Astrocyte (in vitro differentiated cells and primary cell): ENCODE measurements at regions not wholly inside any gene's neighbourhood (a gene's known extent, or its start where the extent isn't known, plus 50 kb on each side); places are given as distances from the start of the nearest gene placed in this dataset.

Experiments
- DNase-seq: peaks from one replicate; pipeline ENCODE4 v3.0.0-alpha.2; 2010; ENCODE audit warnings: low read depth
- FAIRE-seq: peaks from 2 replicates; lab custom pipeline; 2011; peaks lifted over from hg19 to GRCh38; lab: Jason Lieb, UNC
- H2AFZ ChIP-seq: 2 replicates; pipeline ENCODE4 v1.6.0; 2012; ENCODE audit warnings: low read depth, low read length, inconsistent platforms
- H3K27ac ChIP-seq: 2 replicates; pipeline ENCODE4 v1.5.1; 2011; ENCODE audit warnings: low read depth, low read length, inconsistent platforms
- H3K27me3 ChIP-seq: 2 replicates; pipeline ENCODE4 v1.6.0; 2011; ENCODE audit warnings: low read length, inconsistent platforms; ENCODE audit not compliant: insufficient read depth
- H3K36me3 ChIP-seq: 2 replicates; pipeline ENCODE4 v1.5.1; 2011; ENCODE audit warnings: low read length, inconsistent platforms; ENCODE audit not compliant: insufficient read depth
- H3K4me1 ChIP-seq: 2 replicates; pipeline ENCODE4 v1.5.1; 2011; ENCODE audit warnings: low read length, inconsistent platforms; ENCODE audit not compliant: insufficient read depth
- H3K4me2 ChIP-seq: 2 replicates; pipeline ENCODE4 v1.6.0; 2012; ENCODE audit warnings: low read length, inconsistent platforms
- H3K4me3 ChIP-seq: 2 replicates; pipeline ENCODE4 v1.5.1; 2011; ENCODE audit warnings: low read depth, mild to moderate bottlenecking, low read length, inconsistent platforms; ENCODE audit not compliant: insufficient read depth
- H3K79me2 ChIP-seq: 2 replicates; pipeline ENCODE4 v1.6.0; 2012; ENCODE audit warnings: mild to moderate bottlenecking, low read length, inconsistent platforms; ENCODE audit not compliant: insufficient read depth
- H3K9ac ChIP-seq: 2 replicates; pipeline ENCODE4 v1.6.0; 2012; ENCODE audit warnings: mild to moderate bottlenecking, low read length, inconsistent platforms
- H3K9me3 ChIP-seq: 2 replicates; pipeline ENCODE4 v1.5.1; 2012; ENCODE audit warnings: low read depth, mild to moderate bottlenecking, low read length, inconsistent platforms; ENCODE audit not compliant: insufficient read depth
- H4K20me1 ChIP-seq: 2 replicates; pipeline ENCODE4 v1.6.0; 2012; ENCODE audit warnings: low read length, inconsistent platforms; ENCODE audit not compliant: insufficient read depth
- H3K27ac Mint-ChIP-seq: one replicate; pipeline ENCODE4 v1.8.0; 2021; ENCODE audit warnings: mild to moderate bottlenecking, mixed read lengths; ENCODE audit not compliant: unreplicated experiment
- H3K27me3 Mint-ChIP-seq: one replicate; pipeline ENCODE4 v1.8.0; 2021; ENCODE audit warnings: low read depth, mixed read lengths; ENCODE audit not compliant: unreplicated experiment
- H3K36me3 Mint-ChIP-seq: one replicate; pipeline ENCODE4 v1.8.0; 2021; ENCODE audit warnings: low read depth, mixed read lengths; ENCODE audit not compliant: unreplicated experiment
- H3K4me1 Mint-ChIP-seq: one replicate; pipeline ENCODE4 v1.8.0; 2021; ENCODE audit warnings: low read depth, mixed read lengths; ENCODE audit not compliant: unreplicated experiment
- H3K4me3 Mint-ChIP-seq: one replicate; pipeline ENCODE4 v1.8.0; 2021; ENCODE audit warnings: mild to moderate bottlenecking, moderate library complexity, mixed read lengths; ENCODE audit not compliant: unreplicated experiment
- H3K9me3 Mint-ChIP-seq: one replicate; pipeline ENCODE4 v1.8.0; 2021; ENCODE audit warnings: mild to moderate bottlenecking, mixed read lengths; ENCODE audit not compliant: unreplicated experiment
- EZH2 ChIP-seq: IDR thresholded peaks from 2 replicates; pipeline ENCODE4 v1.6.1; 2012; ENCODE audit warnings: mild to moderate bottlenecking, low read length, inconsistent platforms; ENCODE audit not compliant: insufficient read depth
- TF ChIP-seq, protein P1 (sequence below): IDR thresholded peaks from 2 replicates; pipeline ENCODE4 v1.5.1; 2011; ENCODE audit warnings: low read depth, mild to moderate bottlenecking, inconsistent platforms, low read length, moderate library complexity; ENCODE audit not compliant: insufficient read depth

DNA sequence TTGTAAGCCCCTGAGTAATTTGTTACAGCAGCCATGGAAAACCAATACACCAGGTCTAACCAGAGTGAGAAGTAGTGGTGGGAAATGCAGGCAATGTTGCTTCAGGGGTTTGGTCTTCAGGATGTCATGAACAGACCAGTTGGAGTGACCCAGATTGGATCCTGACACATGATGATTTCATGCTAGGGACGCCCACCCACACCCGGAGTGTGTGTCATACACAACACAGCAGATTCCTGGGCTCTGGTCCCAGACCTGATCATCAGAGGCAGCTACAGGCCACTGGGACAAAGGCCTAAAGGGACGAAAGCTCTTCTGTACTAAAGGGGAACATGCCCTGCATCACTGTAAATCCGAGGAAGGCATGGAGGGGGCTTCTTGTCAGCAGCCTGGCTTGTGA is 194.2 kb downstream of the NSG2 start:
- H3K4me2 ChIP-seq, result no peak overlapping the region
- Mint-ChIP-seq H3K9me3 (peaks cover 7% of the 10 kb centered on the region), H3K36me3 (no peaks in the 10 kb centered on the region), H3K27ac (no peak overlapping the region), H3K4me1 (peaks cover 8% of the 10 kb centered on the region), H3K27me3 (peaks cover 13% of the 10 kb centered on the region), H3K4me3 (no peak overlapping the region)
- no peaks in the 10 kb centered on the region for H3K79me2 ChIP-seq
- FAIRE-seq (no peak), DNase-seq (peak; percentile 68)
- no peak overlapping the region for H3K27ac ChIP-seq
- no peak overlapping the region for H3K9ac ChIP-seq
- H3K9me3 ChIP-seq, result no peaks in the 10 kb centered on the region
- H3K27me3 ChIP-seq, result no peaks in the 10 kb centered on the region
- TF ChIP-seq, protein P1, sequence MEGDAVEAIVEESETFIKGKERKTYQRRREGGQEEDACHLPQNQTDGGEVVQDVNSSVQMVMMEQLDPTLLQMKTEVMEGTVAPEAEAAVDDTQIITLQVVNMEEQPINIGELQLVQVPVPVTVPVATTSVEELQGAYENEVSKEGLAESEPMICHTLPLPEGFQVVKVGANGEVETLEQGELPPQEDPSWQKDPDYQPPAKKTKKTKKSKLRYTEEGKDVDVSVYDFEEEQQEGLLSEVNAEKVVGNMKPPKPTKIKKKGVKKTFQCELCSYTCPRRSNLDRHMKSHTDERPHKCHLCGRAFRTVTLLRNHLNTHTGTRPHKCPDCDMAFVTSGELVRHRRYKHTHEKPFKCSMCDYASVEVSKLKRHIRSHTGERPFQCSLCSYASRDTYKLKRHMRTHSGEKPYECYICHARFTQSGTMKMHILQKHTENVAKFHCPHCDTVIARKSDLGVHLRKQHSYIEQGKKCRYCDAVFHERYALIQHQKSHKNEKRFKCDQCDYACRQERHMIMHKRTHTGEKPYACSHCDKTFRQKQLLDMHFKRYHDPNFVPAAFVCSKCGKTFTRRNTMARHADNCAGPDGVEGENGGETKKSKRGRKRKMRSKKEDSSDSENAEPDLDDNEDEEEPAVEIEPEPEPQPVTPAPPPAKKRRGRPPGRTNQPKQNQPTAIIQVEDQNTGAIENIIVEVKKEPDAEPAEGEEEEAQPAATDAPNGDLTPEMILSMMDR, result no peak
- no peak for TF ChIP-seq EZH2
- no peak overlapping the region for H3K4me3 ChIP-seq
- H2AFZ ChIP-seq, result peak overlapping the region; percentile 27
- peaks cover 17% of the 10 kb centered on the region for H3K4me1 ChIP-seq
- no peaks in the 10 kb centered on the region for H3K36me3 ChIP-seq
- no peaks in the 10 kb centered on the region for H4K20me1 ChIP-seq

DNA sequence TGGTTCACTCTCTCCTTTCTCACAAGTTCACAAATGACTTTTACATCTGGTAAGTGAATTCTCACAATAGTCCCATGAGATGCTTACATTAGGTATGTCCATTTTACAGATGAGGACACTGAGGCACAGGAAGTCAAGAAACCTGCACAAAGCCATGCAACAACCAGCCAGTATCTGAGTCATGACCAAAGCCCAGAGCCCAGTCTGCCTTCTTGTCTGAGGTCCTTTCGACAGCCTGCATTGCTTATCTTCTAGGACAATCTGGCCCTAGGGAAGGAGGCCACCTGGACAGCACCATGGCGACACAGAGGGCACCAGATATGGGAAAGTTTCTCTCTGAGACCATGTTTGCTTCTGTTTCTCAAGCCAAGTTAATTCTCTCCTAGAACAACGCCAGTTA is 197.1 kb downstream of the NSG2 start:
- Mint-ChIP-seq H3K36me3 (no peaks in the 10 kb centered on the region), H3K4me1 (no peaks in the 10 kb centered on the region), H3K27ac (no peak overlapping the region), H3K27me3 (peaks cover 13% of the 10 kb centered on the region), H3K4me3 (no peak overlapping the region), H3K9me3 (peaks cover 7% of the 10 kb centered on the region)
- Histone ChIP-seq H4K20me1 (no peaks in the 10 kb centered on the region), H3K79me2 (no peaks in the 10 kb centered on the region), H3K4me2 (no peak overlapping the region), H3K4me1 (peaks cover 5% of the 10 kb centered on the region), H3K4me3 (no peak overlapping the region), H3K27ac (no peak overlapping the region), H3K27me3 (no peaks in the 10 kb centered on the region), H3K9ac (no peak overlapping the region), H3K36me3 (no peaks in the 10 kb centered on the region), H2AFZ (no peak overlapping the region), H3K9me3 (no peaks in the 10 kb centered on the region)
- DNase-seq (no peak), FAIRE-seq (no peak)
- TF ChIP-seq, protein P1, result no peak
- no peak for TF ChIP-seq EZH2

DNA sequence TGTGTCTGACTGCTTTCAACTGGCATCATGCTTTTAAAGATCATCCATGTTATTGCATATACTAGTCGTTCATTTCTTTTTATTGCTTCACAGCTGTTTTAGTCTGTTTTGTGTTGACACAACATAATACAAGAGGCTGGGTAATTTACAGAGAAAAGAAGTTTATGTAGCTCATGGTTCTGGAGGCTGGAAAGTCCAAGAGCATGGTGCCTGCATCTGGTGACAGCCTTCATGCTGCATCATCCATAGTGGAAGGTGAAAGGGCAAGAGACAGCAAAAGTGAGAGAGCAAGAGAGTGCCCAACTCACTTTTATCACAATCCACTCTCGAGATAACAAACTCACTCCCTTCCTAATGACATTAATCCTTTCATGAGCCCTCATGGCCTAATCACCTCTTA is 198.4 kb downstream of the NSG2 start:
- Mint-ChIP-seq H3K9me3 (peaks cover 4% of the 10 kb centered on the region), H3K4me3 (no peak overlapping the region), H3K4me1 (no peaks in the 10 kb centered on the region), H3K27me3 (peaks cover 13% of the 10 kb centered on the region), H3K36me3 (no peaks in the 10 kb centered on the region), H3K27ac (no peak overlapping the region)
- no peak overlapping the region for H3K4me3 ChIP-seq
- no peaks in the 10 kb centered on the region for H3K9me3 ChIP-seq
- H3K36me3 ChIP-seq, result no peaks in the 10 kb centered on the region
- no peaks in the 10 kb centered on the region for H3K79me2 ChIP-seq
- H3K4me2 ChIP-seq, result no peak overlapping the region
- no peak overlapping the region for H3K27ac ChIP-seq
- DNase-seq (no peak), FAIRE-seq (no peak)
- H4K20me1 ChIP-seq, result no peaks in the 10 kb centered on the region
- H3K27me3 ChIP-seq, result no peaks in the 10 kb centered on the region
- H3K9ac ChIP-seq, result no peak overlapping the region
- no peak for TF ChIP-seq EZH2
- TF ChIP-seq, protein P1, result no peak
- H3K4me1 ChIP-seq, result peaks cover 5% of the 10 kb centered on the region
- no peak overlapping the region for H2AFZ ChIP-seq
